ENCODE measurements at regions not wholly inside any gene's neighbourhood (a gene's known extent, or its start where the extent isn't known, plus 50 kb on each side); places are given as distances from the start of the nearest gene placed in this dataset.

DNA sequence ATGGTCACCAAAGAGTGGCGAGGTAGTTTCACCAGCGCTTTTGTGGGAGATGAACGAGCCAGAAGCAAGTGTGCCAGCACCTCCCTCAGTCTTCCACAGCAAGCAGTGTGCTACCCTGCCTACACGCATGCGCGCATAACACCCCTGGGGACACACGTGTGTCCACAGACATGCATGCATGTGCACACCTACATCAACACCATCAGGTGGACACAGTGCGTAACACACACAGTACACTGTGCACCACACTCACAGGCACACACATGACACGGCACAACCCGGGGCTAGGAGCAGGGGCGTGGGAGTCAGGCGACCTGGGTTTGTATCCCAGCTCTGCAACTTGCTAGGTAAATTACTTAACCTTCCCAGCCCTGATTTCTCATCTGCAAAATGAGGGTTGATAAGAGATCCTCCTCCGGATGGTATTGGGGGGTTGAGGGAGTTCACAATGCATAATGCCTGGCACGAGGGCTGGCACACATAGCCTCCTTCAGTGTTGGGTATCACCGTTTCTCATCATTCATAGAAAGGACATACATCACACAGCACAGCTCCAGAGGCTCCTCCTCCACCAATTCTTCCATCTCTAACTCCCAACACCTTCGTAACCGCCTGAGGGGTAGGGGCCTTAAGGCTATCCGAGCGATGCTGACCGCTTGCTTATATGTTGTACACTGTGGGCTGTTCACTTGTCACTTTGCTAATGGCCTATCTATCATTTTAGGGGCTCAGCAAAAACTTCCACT is 174.9 kb downstream of the SMAD6 start:
- no peaks in the 10 kb centered on the region for H3K36me3 ChIP-seq
- no peaks in the 10 kb centered on the region for H3K27me3 ChIP-seq
- H3K4me3 ChIP-seq: no peak overlapping the region
- no peaks in the 10 kb centered on the region for H3K9me3 ChIP-seq
- intact Hi-C loops (cut with DNase I): no loop called here
- H3K27ac ChIP-seq: no peak overlapping the region
- H3K9ac ChIP-seq (ENCODE audit: low read depth in 2 of 2, low read length in 2 of 2): no peak overlapping the region
- no peaks in the 10 kb centered on the region for H3K4me1 ChIP-seq
- DNase-seq: peak; percentile 12
- TF ChIP-seq, protein P1, sequence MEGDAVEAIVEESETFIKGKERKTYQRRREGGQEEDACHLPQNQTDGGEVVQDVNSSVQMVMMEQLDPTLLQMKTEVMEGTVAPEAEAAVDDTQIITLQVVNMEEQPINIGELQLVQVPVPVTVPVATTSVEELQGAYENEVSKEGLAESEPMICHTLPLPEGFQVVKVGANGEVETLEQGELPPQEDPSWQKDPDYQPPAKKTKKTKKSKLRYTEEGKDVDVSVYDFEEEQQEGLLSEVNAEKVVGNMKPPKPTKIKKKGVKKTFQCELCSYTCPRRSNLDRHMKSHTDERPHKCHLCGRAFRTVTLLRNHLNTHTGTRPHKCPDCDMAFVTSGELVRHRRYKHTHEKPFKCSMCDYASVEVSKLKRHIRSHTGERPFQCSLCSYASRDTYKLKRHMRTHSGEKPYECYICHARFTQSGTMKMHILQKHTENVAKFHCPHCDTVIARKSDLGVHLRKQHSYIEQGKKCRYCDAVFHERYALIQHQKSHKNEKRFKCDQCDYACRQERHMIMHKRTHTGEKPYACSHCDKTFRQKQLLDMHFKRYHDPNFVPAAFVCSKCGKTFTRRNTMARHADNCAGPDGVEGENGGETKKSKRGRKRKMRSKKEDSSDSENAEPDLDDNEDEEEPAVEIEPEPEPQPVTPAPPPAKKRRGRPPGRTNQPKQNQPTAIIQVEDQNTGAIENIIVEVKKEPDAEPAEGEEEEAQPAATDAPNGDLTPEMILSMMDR (IDR thresholded peaks at IDR 0.05): no peak

- Histone ChIP-seq H3K27me3 (no peaks in the 10 kb centered on the region), H3K4me1 (no peaks in the 10 kb centered on the region), H3K9ac (ENCODE audit: low read depth in 2 of 2, low read length in 2 of 2) (no peak overlapping the region), H3K4me3 (no peak overlapping the region), H3K36me3 (no peaks in the 10 kb centered on the region), H3K27ac (no peak overlapping the region), H3K9me3 (no peaks in the 10 kb centered on the region)
- TF ChIP-seq, protein P1 (IDR thresholded peaks at IDR 0.05): no peak
- DNase-seq: no peak
- intact Hi-C loops (cut with DNase I): no loop called here
Measured at GRCh38 chr15:66877477-66878271, 175.6 kb downstream of the SMAD6 start.

- Histone ChIP-seq H3K9me3 (no peaks in the 10 kb centered on the region), H3K27ac (no peak overlapping the region), H3K4me1 (no peaks in the 10 kb centered on the region), H3K4me3 (no peak overlapping the region), H3K9ac (ENCODE audit: low read depth in 2 of 2, low read length in 2 of 2) (no peak overlapping the region), H3K27me3 (no peaks in the 10 kb centered on the region), H3K36me3 (no peaks in the 10 kb centered on the region)
- TF ChIP-seq, protein P1 (IDR thresholded peaks at IDR 0.05): no peak
- intact Hi-C loops (cut with DNase I): no loop called here
- no peak for DNase-seq
Measured at GRCh38 chr15:66878761-66879160, 176.7 kb downstream of the SMAD6 start.

DNA sequence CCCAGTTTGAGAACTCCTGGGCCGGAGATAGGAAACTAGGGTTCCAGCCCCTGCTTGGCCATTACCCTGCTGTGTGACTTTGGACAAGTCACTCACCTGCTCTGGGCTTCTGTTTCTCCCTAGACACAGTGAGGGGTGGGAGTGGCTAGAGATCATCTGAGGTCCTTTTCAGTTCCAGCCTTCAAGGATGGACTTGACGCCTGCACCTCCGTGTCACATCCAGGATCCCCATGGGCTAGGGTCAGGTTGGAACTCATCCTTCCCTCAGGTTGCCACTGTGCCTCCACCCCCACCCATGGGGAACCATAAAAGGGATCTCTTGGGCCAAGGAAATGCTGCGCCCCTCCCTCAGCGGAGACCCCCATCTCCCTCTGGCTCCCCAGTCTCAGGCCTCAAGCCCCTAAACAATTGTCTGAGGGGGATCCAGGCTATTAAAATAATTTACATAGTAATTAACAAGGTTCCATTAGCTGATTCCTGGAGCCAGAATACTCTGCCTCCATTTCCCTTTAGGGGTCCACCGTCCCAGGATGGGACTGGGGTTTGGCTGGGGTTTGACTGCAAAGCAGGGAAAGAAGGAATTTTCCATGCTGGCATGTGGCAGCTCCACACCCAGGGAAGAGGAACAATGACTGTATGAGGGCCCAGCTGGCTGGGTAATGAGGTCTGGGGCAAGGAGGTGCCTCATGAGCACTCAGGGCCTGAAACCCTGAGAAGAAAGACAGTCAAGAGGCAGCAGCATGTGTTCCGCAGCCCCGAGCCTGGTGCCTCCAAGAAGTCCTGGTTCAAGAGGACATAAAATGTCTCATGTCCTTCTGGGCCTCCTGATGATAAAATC is 177.7 kb downstream of the SMAD6 start:
- H3K36me3 ChIP-seq: no peaks in the 10 kb centered on the region
- no peak for DNase-seq
- H3K9me3 ChIP-seq: no peaks in the 10 kb centered on the region
- TF ChIP-seq, protein P1 (IDR thresholded peaks at IDR 0.05): no peak
- no peak overlapping the region for H3K9ac ChIP-seq (ENCODE audit: low read depth in 2 of 2, low read length in 2 of 2)
- no peak overlapping the region for H3K4me3 ChIP-seq
- no peaks in the 10 kb centered on the region for H3K4me1 ChIP-seq
- no peaks in the 10 kb centered on the region for H3K27me3 ChIP-seq
- intact Hi-C loops (cut with DNase I): no loop called here
- no peak overlapping the region for H3K27ac ChIP-seq

GRCh38 chr15:66880380-66881155 is 178.5 kb downstream of the SMAD6 start:
- no peaks in the 10 kb centered on the region for H3K36me3 ChIP-seq
- TF ChIP-seq, protein P1 (IDR thresholded peaks at IDR 0.05): no peak
- no peaks in the 10 kb centered on the region for H3K4me1 ChIP-seq
- no peak overlapping the region for H3K9ac ChIP-seq (ENCODE audit: low read depth in 2 of 2, low read length in 2 of 2)
- no peaks in the 10 kb centered on the region for H3K27me3 ChIP-seq
- no peak overlapping the region for H3K27ac ChIP-seq
- no peaks in the 10 kb centered on the region for H3K9me3 ChIP-seq
- no peak for DNase-seq
- intact Hi-C loops (cut with DNase I): no loop called here
- no peak overlapping the region for H3K4me3 ChIP-seq
